HL-60 (cell line): ENCODE measurements at regions not wholly inside any gene's neighbourhood (a gene's known extent, or its start where the extent isn't known, plus 50 kb on each side); places are given as distances from the start of the nearest gene placed in this dataset.

Source experiments
- DNase-seq, 2 experiments: peaks; one replicate each; pipeline ENCODE4 v3.0.0-alpha.2; 2010 to 2020; ENCODE audit warnings: low read depth in 1 of 2, low spot score in 1 of 2
- H3K27ac ChIP-seq: fragments of 250-450 bp; sonication (Bioruptor Pico); replicated peaks from 2 replicates; pipeline ENCODE4 v1.5.1; 2020; ENCODE audit warnings: mild to moderate bottlenecking, moderate library complexity
- H3K27me3 ChIP-seq: fragments of 250-450 bp; sonication (Bioruptor Pico); 2 replicates; pipeline ENCODE4 v1.5.1; 2021; ENCODE audit warnings: mild to moderate bottlenecking, moderate library complexity; ENCODE audit not compliant: insufficient read depth, poor library complexity, severe bottlenecking
- H3K4me3 ChIP-seq: replicated peaks from 2 replicates; pipeline ENCODE4 v1.5.1; 2011; ENCODE audit warnings: mild to moderate bottlenecking, control low read depth, low read length; ENCODE audit not compliant: insufficient read depth
- GABPA ChIP-seq: IDR thresholded peaks from 2 replicates; pipeline ENCODE4 v1.6.1; 2012; ENCODE audit warnings: low read depth
- POLR2AphosphoS5 ChIP-seq: IDR thresholded peaks from 2 replicates; pipeline ENCODE4 v1.6.1; 2012; ENCODE audit warnings: low read depth
- SPI1 ChIP-seq: IDR thresholded peaks from 2 replicates; pipeline ENCODE4 v1.6.1; 2012; ENCODE audit warnings: low read depth, mild to moderate bottlenecking, borderline replicate concordance
- TF ChIP-seq, protein P1 (sequence below): IDR thresholded peaks from 2 replicates; pipeline ENCODE4 v1.6.1; 2012; ENCODE audit warnings: low read depth; ENCODE audit not compliant: insufficient replicate concordance
- TF ChIP-seq, protein P2 (sequence below): IDR thresholded peaks from one replicate; pipeline ENCODE4 v1.5.1; 2011; ENCODE audit warnings: low read length, control low read depth, inconsistent platforms; ENCODE audit not compliant: insufficient read depth

DNA sequence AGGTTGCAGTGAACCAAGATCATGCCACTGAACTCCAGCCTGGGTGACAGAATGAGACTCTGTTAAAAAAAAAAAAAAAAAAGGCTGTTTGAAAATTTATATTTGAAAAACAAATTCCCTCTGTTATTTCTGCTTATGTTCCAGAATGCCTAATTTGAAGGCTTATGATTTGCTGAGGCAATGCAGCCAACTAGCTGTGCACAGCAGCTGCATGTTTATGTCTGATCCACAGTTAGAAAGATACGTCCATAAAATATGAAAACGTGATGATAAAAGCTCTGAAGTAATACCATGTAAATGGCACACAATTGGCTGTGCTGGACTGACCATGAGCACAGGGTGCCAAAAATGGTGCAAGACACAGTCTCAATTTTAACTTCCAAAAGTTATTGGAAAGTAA is 453.2 kb downstream of the TUSC1 start:
- Histone ChIP-seq H3K4me3 (no peak overlapping the region), H3K27ac (no peak overlapping the region), H3K27me3 (no peaks in the 10 kb centered on the region)
- TF ChIP-seq GABPA (no peak), POLR2AphosphoS5 (no peak), SPI1 (no peak)
- TF ChIP-seq, protein P1, sequence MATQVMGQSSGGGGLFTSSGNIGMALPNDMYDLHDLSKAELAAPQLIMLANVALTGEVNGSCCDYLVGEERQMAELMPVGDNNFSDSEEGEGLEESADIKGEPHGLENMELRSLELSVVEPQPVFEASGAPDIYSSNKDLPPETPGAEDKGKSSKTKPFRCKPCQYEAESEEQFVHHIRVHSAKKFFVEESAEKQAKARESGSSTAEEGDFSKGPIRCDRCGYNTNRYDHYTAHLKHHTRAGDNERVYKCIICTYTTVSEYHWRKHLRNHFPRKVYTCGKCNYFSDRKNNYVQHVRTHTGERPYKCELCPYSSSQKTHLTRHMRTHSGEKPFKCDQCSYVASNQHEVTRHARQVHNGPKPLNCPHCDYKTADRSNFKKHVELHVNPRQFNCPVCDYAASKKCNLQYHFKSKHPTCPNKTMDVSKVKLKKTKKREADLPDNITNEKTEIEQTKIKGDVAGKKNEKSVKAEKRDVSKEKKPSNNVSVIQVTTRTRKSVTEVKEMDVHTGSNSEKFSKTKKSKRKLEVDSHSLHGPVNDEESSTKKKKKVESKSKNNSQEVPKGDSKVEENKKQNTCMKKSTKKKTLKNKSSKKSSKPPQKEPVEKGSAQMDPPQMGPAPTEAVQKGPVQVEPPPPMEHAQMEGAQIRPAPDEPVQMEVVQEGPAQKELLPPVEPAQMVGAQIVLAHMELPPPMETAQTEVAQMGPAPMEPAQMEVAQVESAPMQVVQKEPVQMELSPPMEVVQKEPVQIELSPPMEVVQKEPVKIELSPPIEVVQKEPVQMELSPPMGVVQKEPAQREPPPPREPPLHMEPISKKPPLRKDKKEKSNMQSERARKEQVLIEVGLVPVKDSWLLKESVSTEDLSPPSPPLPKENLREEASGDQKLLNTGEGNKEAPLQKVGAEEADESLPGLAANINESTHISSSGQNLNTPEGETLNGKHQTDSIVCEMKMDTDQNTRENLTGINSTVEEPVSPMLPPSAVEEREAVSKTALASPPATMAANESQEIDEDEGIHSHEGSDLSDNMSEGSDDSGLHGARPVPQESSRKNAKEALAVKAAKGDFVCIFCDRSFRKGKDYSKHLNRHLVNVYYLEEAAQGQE = no peak
- TF ChIP-seq, protein P2, sequence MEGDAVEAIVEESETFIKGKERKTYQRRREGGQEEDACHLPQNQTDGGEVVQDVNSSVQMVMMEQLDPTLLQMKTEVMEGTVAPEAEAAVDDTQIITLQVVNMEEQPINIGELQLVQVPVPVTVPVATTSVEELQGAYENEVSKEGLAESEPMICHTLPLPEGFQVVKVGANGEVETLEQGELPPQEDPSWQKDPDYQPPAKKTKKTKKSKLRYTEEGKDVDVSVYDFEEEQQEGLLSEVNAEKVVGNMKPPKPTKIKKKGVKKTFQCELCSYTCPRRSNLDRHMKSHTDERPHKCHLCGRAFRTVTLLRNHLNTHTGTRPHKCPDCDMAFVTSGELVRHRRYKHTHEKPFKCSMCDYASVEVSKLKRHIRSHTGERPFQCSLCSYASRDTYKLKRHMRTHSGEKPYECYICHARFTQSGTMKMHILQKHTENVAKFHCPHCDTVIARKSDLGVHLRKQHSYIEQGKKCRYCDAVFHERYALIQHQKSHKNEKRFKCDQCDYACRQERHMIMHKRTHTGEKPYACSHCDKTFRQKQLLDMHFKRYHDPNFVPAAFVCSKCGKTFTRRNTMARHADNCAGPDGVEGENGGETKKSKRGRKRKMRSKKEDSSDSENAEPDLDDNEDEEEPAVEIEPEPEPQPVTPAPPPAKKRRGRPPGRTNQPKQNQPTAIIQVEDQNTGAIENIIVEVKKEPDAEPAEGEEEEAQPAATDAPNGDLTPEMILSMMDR = no peak
- no peak for DNase-seq

DNA sequence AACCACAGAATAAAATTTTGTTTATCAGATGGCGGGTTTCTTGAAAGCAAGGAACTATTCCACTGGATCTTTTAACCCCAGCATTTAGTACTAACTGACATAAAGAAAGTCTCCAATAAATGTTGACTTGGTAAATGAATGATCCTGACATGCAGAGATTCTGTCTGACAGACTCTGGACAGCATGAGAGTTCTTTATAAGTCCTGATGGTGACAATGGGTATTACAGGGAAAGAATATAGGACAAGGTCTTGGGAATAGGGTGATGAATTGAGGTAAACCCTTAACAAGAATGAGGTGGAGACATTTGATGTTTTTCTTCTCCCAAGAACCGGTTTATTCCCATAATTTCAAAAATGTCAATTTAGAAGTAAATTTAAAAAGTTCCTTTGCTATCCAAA is 453.9 kb downstream of the TUSC1 start:
- DNase-seq = no peak
- H3K27ac ChIP-seq = no peak overlapping the region
- TF ChIP-seq POLR2AphosphoS5 (no peak), GABPA (no peak), SPI1 (no peak)
- TF ChIP-seq, protein P1 = no peak
- TF ChIP-seq, protein P2 = no peak
- no peaks in the 10 kb centered on the region for H3K27me3 ChIP-seq
- H3K4me3 ChIP-seq = no peak overlapping the region

DNA sequence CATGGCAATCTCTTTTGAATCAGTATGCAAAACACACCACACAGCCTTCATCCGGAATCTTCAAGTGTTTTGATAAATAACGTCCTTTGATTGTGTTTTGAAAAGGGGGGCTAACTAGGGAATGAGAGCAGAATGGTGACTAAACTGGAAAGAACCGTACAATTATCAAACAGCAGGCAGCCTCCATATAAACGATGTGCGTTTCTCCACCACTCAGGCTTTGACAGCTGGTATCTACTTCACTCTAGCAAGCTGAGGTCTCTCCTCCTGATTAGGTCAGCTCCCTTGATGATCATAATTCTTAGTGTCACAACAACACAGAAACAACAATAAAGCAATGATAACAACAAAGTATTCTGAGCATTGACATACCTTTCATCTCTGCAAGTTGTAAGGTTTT is 465.9 kb downstream of the TUSC1 start:
- H3K27me3 ChIP-seq = no peaks in the 10 kb centered on the region
- no peak overlapping the region for H3K27ac ChIP-seq
- no peak for DNase-seq
- H3K4me3 ChIP-seq = no peak overlapping the region
- TF ChIP-seq GABPA (no peak), SPI1 (no peak), POLR2AphosphoS5 (no peak)
- TF ChIP-seq, protein P2 = no peak
- TF ChIP-seq, protein P1 = no peak
